K562 (cell line): ENCODE measurements at regions not wholly inside any gene's neighbourhood (a gene's known extent, or its start where the extent isn't known, plus 50 kb on each side); places are given as distances from the start of the nearest gene placed in this dataset.

Source experiments
- ATAC-seq: fragments of 200-7000 bp; cut with Tn5 transposase; 3 replicates; pipeline ENCODE4 v1.9.1; 2020; ENCODE audit warnings: moderate library complexity
- BruUV-seq: library from RNA; stranded (reverse); fragments of 400-500 nt; replicated peaks from 2 replicates; lab custom pipeline; 2021; lab: Mats Ljungman, UMichigan
- CTCF ChIA-PET: fragments of 300-600 bp; formaldehyde crosslinking; extraction: SDS; loops from one replicate; lab custom pipeline; 2021; ENCODE audit warnings: low intra/inter-chr PET ratio; lab: Yijun Ruan, JAX
- POLR2A ChIA-PET: fragments of 300-600, 350-650 bp; sonication (Branson Sonifier 250); formaldehyde crosslinking; extraction: SDS; loops from one replicate; lab custom pipeline; 2021; ENCODE audit warnings: antibody characterized with exemption, inconsistent platforms; lab: Yijun Ruan, JAX
- DNase-seq, 4 experiments: peaks; one replicate each; pipeline versions ENCODE4 v3.0.0 to v3.0.0-alpha.2; 2011 to 2018; ENCODE audit warnings: low spot score in 3 of 4, mixed read lengths in 3 of 4; ENCODE audit errors: extremely low read depth in 1 of 4
- FAIRE-seq: peaks from 2 replicates; lab custom pipeline; 2011; peaks lifted over from hg19 to GRCh38; lab: Jason Lieb, UNC
- H2AFZ ChIP-seq: 2 replicates; pipeline ENCODE4 v1.6.0; 2011; ENCODE audit warnings: low read depth, low read length, control low read depth, inconsistent platforms
- H3K27ac ChIP-seq: fragments of 200-600 bp; 3 replicates; pipeline ENCODE4 v1.8.0; 2011; ENCODE audit warnings: low read depth, mild to moderate bottlenecking, control low read depth, inconsistent platforms, low read length, moderate library complexity, mixed read lengths; ENCODE audit errors: extremely low read depth
- H3K27me3 ChIP-seq, 2 experiments: fragments of 300-600 bp in 1 of 2; 2 replicates in 1 of 2; 3 replicates in 1 of 2; pipeline versions ENCODE4 v1.6.0 to v1.8.0; 2011; ENCODE audit warnings: inconsistent platforms in 2 of 2, low read length in 2 of 2, mild to moderate bottlenecking in 1 of 2, mixed read lengths in 1 of 2, moderate library complexity in 1 of 2; ENCODE audit not compliant: control insufficient read depth in 2 of 2, insufficient read depth in 2 of 2
- H3K36me3 ChIP-seq: fragments of 300-600 bp; 3 replicates; pipeline ENCODE4 v1.8.0; 2011; ENCODE audit warnings: mild to moderate bottlenecking, low read length, inconsistent platforms; ENCODE audit not compliant: control insufficient read depth, insufficient read depth
- H3K4me1 ChIP-seq, 2 experiments: fragments of 200-600 bp in 1 of 2; replicated peaks in 1 of 2; 2 replicates in 1 of 2; 3 replicates in 1 of 2; pipeline versions ENCODE4 v1.5.1 to v1.8.0; 2011; ENCODE audit warnings: inconsistent platforms in 2 of 2, low read length in 2 of 2, mild to moderate bottlenecking in 1 of 2, mixed read lengths in 1 of 2, moderate library complexity in 1 of 2; ENCODE audit not compliant: control insufficient read depth in 2 of 2, insufficient read depth in 2 of 2
- H3K4me2 ChIP-seq: 2 replicates; pipeline ENCODE4 v1.6.1; 2011; ENCODE audit warnings: low read length, control low read depth, inconsistent platforms, mixed read lengths; ENCODE audit not compliant: insufficient read depth
- H3K4me3 ChIP-seq: fragments of 200-600 bp; sonication (generic), shearing (Covaris generic); 2 replicates; pipeline ENCODE4 v1.5.1; 2016; ENCODE audit warnings: control low read depth, inconsistent platforms
- H3K79me2 ChIP-seq: fragments of 200-600 bp; 3 replicates; pipeline ENCODE4 v1.8.0; 2011; ENCODE audit warnings: low read length, inconsistent platforms; ENCODE audit not compliant: control insufficient read depth, insufficient read depth
- H3K9ac ChIP-seq, 2 experiments: 2 replicates each; pipeline versions ENCODE4 v1.6.0 to v1.6.1; 2011; ENCODE audit warnings: low read depth in 2 of 2, low read length in 2 of 2, control low read depth in 1 of 2, inconsistent platforms in 1 of 2, mild to moderate bottlenecking in 1 of 2, mixed read lengths in 1 of 2; ENCODE audit not compliant: insufficient read depth in 1 of 2
- H3K9me1 ChIP-seq: one replicate; pipeline ENCODE4 v1.6.0; 2011; ENCODE audit warnings: inconsistent platforms, mild to moderate bottlenecking, low read length, moderate library complexity; ENCODE audit not compliant: control insufficient read depth, insufficient read depth
- H3K9me3 ChIP-seq: replicated peaks from 2 replicates; pipeline ENCODE4 v1.5.1; 2011; ENCODE audit warnings: low read depth, low read length, inconsistent platforms; ENCODE audit not compliant: control insufficient read depth, insufficient read depth
- H4K20me1 ChIP-seq: replicated peaks from 2 replicates; pipeline ENCODE4 v1.6.1; 2011; ENCODE audit warnings: low read length, inconsistent platforms, mixed read lengths; ENCODE audit not compliant: control insufficient read depth, insufficient read depth
- CEBPZ ChIP-seq: fragments of 150-350 bp; IDR thresholded peaks from 2 replicates; pipeline ENCODE4 v1.6.1; 2014; ENCODE audit warnings: low read depth, mild to moderate bottlenecking, low read length, borderline replicate concordance
- EWSR1 ChIP-seq: fragments of 450-650 bp; IDR thresholded peaks from 2 replicates; pipeline ENCODE4 v1.6.1; 2018; ENCODE audit warnings: borderline replicate concordance, mild to moderate bottlenecking, low read depth, moderate library complexity; ENCODE audit not compliant: partially characterized antibody
- IRF2 ChIP-seq: sonication (generic); formaldehyde crosslinking; IDR thresholded peaks from 2 replicates; pipeline ENCODE4 v1.8.1; 2022; ENCODE audit warnings: mild to moderate bottlenecking, missing genetic modification reagents
- MAFG ChIP-seq: fragments of 450-650 bp; conservative IDR thresholded peaks from 2 replicates; pipeline ENCODE4 v1.6.1; 2016; ENCODE audit warnings: missing genetic modification characterization, missing compliant biosample characterization
- POLR2B ChIP-seq: fragments of 450-650 bp; IDR thresholded peaks from 2 replicates; pipeline ENCODE4 v1.6.1; 2018; ENCODE audit warnings: low read depth; ENCODE audit not compliant: partially characterized antibody
- RBFOX2 ChIP-seq: fragments of 200-400 bp; formaldehyde crosslinking; IDR thresholded peaks from 2 replicates; pipeline ENCODE4 v1.6.1; 2017; ENCODE audit warnings: low read depth, mild to moderate bottlenecking, low read length, moderate library complexity
- RBM34 ChIP-seq: fragments of 200-400 bp; formaldehyde crosslinking; IDR thresholded peaks from 2 replicates; pipeline ENCODE4 v1.6.1; 2018; ENCODE audit warnings: low read length, borderline replicate concordance; ENCODE audit not compliant: insufficient read depth
- SMAD1 ChIP-seq: fragments of 150-350 bp; IDR thresholded peaks from 2 replicates; pipeline ENCODE4 v1.6.1; 2014; ENCODE audit warnings: low read length, low read depth; ENCODE audit not compliant: partially characterized antibody
- SUPT5H ChIP-seq: fragments of 450-650 bp; IDR thresholded peaks from 2 replicates; pipeline ENCODE4 v1.6.1; 2016
- TAF1 ChIP-seq: IDR thresholded peaks from 2 replicates; pipeline ENCODE4 v1.6.1; 2011; ENCODE audit warnings: mild to moderate bottlenecking, low read length, moderate library complexity; ENCODE audit not compliant: insufficient read depth, control insufficient read depth, severe bottlenecking; ENCODE audit errors: extremely low read depth
- YY1 ChIP-seq, 3 experiments: IDR thresholded peaks; 2 replicates each; pipeline ENCODE4 v1.6.1; 2011; ENCODE audit warnings: low read length in 2 of 3, mild to moderate bottlenecking in 2 of 3, moderate library complexity in 2 of 3, borderline replicate concordance in 1 of 3, control low read depth in 1 of 3, low read depth in 1 of 3; ENCODE audit not compliant: insufficient read depth in 3 of 3, insufficient replicate concordance in 2 of 3, control insufficient read depth in 1 of 3, insufficient read length in 1 of 3; ENCODE audit errors: extremely low read depth in 1 of 3
- ZNF263 ChIP-seq: sonication (generic); formaldehyde crosslinking; IDR thresholded peaks from 2 replicates; pipeline ENCODE4 v1.8.0; 2022; ENCODE audit warnings: mild to moderate bottlenecking, missing genetic modification reagents, borderline replicate concordance
- WGBS: fragments of 100-300 bp; shearing (Covaris generic); methylation state at CpG from one replicate; pipeline ENCODE4 v1.1.6; 2016; ENCODE audit warnings: low coverage, mixed read lengths; ENCODE audit not compliant: insufficient coverage; ENCODE audit errors: missing lambda C conversion rate; 5-methylcytosine and 5-hydroxymethylcytosine counted together
- in situ Hi-C: fragments of 300-500 bp; cut with MboI; formaldehyde crosslinking; loops from 4 replicates; pipeline ENCODE4 v1.15.0; 2018; ENCODE audit warnings: inconsistent platforms, mixed read lengths
- intact Hi-C: fragments of 100-400 bp; cut with micrococcal nuclease; formaldehyde crosslinking; loops from 2 replicates; pipeline ENCODE4 v1.14.2; 2022
- TF ChIP-seq, protein P1 (sequence below): fragments of 450-650 bp; IDR thresholded peaks from 2 replicates; pipeline ENCODE4 v1.6.1; 2017; ENCODE audit warnings: antibody characterized with exemption
- TF ChIP-seq, protein P2 (sequence below), 3 experiments: fragments of 200-800 bp in 1 of 3; sonication (Bioruptor generic) in 1 of 3; sonication (generic) in 1 of 3; formaldehyde crosslinking in 1 of 3; IDR thresholded peaks; 2 replicates each; pipeline versions ENCODE4 v1.6.1 to v1.8.0; 2016 to 2022; ENCODE audit warnings: mild to moderate bottlenecking in 2 of 3, missing compliant biosample characterization in 2 of 3, missing genetic modification characterization in 2 of 3, missing genetic modification reagents in 1 of 3

DNA sequence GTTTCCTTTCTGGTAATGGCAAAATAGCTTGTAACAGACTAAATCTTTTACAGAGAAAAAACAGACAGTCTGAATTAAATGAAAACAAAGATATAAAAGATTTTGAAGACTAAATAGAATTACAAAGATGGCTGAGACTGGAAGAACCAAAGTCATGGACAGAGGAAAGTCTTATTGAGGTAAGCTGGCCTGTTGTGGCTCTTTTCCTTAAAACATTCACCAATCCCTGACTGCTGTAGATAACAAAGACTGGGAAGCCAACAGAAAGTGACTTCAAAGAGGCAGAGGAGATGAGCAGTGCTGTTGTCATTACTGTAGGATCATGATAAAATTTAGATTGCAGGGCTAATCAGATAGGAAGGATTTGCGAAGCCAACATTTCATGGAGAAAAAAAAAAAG, 517.0 kb downstream of the KIF2B start (continued):
- TF ChIP-seq YY1 (IDR thresholded peaks at IDR 0.05; ENCODE audit: borderline replicate concordance in 1 of 3, control insufficient read depth in 1 of 3, extremely low read depth in 1 of 3, insufficient read depth in 3 of 3, insufficient read length in 1 of 3, insufficient replicate concordance in 2 of 3, low read depth in 1 of 3, low read length in 2 of 3) (no peak), TAF1 (no peak), ZNF263 (CRISPR knock-in tag) (no peak), SUPT5H (no peak), IRF2 (CRISPR knock-in tag) (no peak)
- TF ChIP-seq, all 486 proteins: peak for 0

- POLR2A ChIA-PET: no interaction called here
- H2AFZ ChIP-seq: no peak overlapping the region
- 0% methylated on average over 1 of the region's 1 CpG for WGBS
- H3K4me2 ChIP-seq: no peak overlapping the region
- CTCF ChIA-PET: no interaction called here
- H3K9me3 ChIP-seq: no peaks in the 10 kb centered on the region
- no peaks in the 10 kb centered on the region for H3K36me3 ChIP-seq
- H3K4me3 ChIP-seq: no peak overlapping the region
- BruUV-seq: no TSS peak
- no peak overlapping the region for H3K27ac ChIP-seq
- no peaks in the 10 kb centered on the region for H3K4me1 ChIP-seq
- ATAC-seq: no peak
- H3K9me1 ChIP-seq: no peaks in the 10 kb centered on the region
- FAIRE-seq: no peak
- H3K27me3 ChIP-seq: no peaks in the 10 kb centered on the region
- H3K79me2 ChIP-seq: no peaks in the 10 kb centered on the region
- no peaks in the 10 kb centered on the region for H4K20me1 ChIP-seq
- in situ Hi-C loops (no loop called here), intact Hi-C loops (no loop called here)
- H3K9ac ChIP-seq: no peak overlapping the region
- no peak for DNase-seq
- TF ChIP-seq EWSR1 (no peak), POLR2B (no peak), RBFOX2 (no peak), SMAD1 (no peak), CEBPZ (no peak), MAFG (tag) (peak; percentile 20; the same call in 1 of the 2 replicates), RBM34 (no peak)
- TF ChIP-seq, protein P1, sequence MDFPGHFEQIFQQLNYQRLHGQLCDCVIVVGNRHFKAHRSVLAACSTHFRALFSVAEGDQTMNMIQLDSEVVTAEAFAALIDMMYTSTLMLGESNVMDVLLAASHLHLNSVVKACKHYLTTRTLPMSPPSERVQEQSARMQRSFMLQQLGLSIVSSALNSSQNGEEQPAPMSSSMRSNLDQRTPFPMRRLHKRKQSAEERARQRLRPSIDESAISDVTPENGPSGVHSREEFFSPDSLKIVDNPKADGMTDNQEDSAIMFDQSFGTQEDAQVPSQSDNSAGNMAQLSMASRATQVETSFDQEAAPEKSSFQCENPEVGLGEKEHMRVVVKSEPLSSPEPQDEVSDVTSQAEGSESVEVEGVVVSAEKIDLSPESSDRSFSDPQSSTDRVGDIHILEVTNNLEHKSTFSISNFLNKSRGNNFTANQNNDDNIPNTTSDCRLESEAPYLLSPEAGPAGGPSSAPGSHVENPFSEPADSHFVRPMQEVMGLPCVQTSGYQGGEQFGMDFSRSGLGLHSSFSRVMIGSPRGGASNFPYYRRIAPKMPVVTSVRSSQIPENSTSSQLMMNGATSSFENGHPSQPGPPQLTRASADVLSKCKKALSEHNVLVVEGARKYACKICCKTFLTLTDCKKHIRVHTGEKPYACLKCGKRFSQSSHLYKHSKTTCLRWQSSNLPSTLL: no peak
- TF ChIP-seq, protein P2, sequence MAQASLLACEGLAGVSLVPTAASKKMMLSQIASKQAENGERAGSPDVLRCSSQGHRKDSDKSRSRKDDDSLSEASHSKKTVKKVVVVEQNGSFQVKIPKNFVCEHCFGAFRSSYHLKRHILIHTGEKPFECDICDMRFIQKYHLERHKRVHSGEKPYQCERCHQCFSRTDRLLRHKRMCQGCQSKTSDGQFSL (CRISPR knock-in tag; IDR thresholded peaks at IDR 0.05): no peak
- TF ChIP-seq, protein P2 (tag; IDR thresholded peaks at IDR 0.05): no peak
These were observed 524.8 kb downstream of the KIF2B start for GRCh38 chr17:54347495-54347894.
